ENCODE measurements at regions not wholly inside any gene's neighbourhood (a gene's known extent, or its start where the extent isn't known, plus 50 kb on each side); places are given as distances from the start of the nearest gene placed in this dataset.

DNA sequence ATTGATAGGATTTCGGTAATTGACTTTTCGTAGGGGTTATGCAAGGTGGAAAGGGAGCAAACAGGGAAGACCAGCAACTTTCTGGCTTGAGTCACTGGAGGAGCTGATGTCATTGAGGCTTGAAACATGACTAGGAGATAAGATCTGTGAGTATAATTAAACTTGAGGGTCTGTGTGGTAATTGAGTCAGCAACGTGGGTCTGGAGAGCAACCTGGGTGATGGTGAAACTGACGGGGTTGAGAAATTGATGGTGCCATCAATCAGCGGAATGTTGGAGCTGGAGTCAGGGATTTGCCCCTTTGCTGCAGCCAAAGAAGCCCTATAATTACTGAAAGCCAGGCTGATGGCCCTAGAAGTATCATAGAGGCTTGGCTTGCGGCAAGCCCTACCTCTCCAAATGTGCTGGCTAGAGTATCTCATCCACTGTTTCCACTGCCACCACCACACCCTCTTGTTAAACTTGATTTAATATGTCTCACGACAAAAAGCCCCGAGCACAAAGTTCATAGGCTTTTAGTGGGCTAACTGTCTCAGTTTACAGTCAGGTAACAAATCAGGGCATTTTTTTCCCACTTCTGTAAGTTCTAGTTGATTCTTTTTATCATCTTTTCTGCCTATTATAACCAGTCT is 186.9 kb upstream of the ELAC2 start (continued):
- TF ChIP-seq ZNF462 (CRISPR knock-in tag; IDR thresholded peaks at IDR 0.05) (no peak), POLR2AphosphoS5 (IDR thresholded peaks at IDR 0.05; ENCODE audit: low read depth) (no peak), STAT1 (IDR thresholded peaks at IDR 0.05; ENCODE audit: unreplicated experiment) (no peak), NANOG (IDR thresholded peaks at IDR 0.05; ENCODE audit: borderline replicate concordance) (no peak), EZH2phosphoT487 (IDR thresholded peaks at IDR 0.05; ENCODE audit: unreplicated experiment) (no peak), JUNB (IDR thresholded peaks at IDR 0.05; ENCODE audit: unreplicated experiment) (no peak), CREB1 (CRISPR knock-in tag; IDR thresholded peaks at IDR 0.05; ENCODE audit: low read depth) (no peak)
- TF ChIP-seq, protein P1, sequence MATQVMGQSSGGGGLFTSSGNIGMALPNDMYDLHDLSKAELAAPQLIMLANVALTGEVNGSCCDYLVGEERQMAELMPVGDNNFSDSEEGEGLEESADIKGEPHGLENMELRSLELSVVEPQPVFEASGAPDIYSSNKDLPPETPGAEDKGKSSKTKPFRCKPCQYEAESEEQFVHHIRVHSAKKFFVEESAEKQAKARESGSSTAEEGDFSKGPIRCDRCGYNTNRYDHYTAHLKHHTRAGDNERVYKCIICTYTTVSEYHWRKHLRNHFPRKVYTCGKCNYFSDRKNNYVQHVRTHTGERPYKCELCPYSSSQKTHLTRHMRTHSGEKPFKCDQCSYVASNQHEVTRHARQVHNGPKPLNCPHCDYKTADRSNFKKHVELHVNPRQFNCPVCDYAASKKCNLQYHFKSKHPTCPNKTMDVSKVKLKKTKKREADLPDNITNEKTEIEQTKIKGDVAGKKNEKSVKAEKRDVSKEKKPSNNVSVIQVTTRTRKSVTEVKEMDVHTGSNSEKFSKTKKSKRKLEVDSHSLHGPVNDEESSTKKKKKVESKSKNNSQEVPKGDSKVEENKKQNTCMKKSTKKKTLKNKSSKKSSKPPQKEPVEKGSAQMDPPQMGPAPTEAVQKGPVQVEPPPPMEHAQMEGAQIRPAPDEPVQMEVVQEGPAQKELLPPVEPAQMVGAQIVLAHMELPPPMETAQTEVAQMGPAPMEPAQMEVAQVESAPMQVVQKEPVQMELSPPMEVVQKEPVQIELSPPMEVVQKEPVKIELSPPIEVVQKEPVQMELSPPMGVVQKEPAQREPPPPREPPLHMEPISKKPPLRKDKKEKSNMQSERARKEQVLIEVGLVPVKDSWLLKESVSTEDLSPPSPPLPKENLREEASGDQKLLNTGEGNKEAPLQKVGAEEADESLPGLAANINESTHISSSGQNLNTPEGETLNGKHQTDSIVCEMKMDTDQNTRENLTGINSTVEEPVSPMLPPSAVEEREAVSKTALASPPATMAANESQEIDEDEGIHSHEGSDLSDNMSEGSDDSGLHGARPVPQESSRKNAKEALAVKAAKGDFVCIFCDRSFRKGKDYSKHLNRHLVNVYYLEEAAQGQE (IDR thresholded peaks at IDR 0.05; ENCODE audit: unreplicated experiment) = no peak
